K562 (cell line): ENCODE measurements at regions not wholly inside any gene's neighbourhood (a gene's known extent, or its start where the extent isn't known, plus 50 kb on each side); places are given as distances from the start of the nearest gene placed in this dataset.

Experiments
- ATAC-seq: fragments of 200-7000 bp; cut with Tn5 transposase; 3 replicates; pipeline ENCODE4 v1.9.1; 2020; ENCODE audit warnings: moderate library complexity
- BruUV-seq: library from RNA; stranded (reverse); fragments of 400-500 nt; replicated peaks from 2 replicates; lab custom pipeline; 2021; lab: Mats Ljungman, UMichigan
- CTCF ChIA-PET: fragments of 300-600 bp; formaldehyde crosslinking; extraction: SDS; loops from one replicate; lab custom pipeline; 2021; ENCODE audit warnings: low intra/inter-chr PET ratio; lab: Yijun Ruan, JAX
- POLR2A ChIA-PET: fragments of 300-600, 350-650 bp; sonication (Branson Sonifier 250); formaldehyde crosslinking; extraction: SDS; loops from one replicate; lab custom pipeline; 2021; ENCODE audit warnings: antibody characterized with exemption, inconsistent platforms; lab: Yijun Ruan, JAX
- DNase-seq, 4 experiments: peaks; one replicate each; pipeline versions ENCODE4 v3.0.0 to v3.0.0-alpha.2; 2011 to 2018; ENCODE audit warnings: low spot score in 3 of 4, mixed read lengths in 3 of 4; ENCODE audit errors: extremely low read depth in 1 of 4
- FAIRE-seq: peaks from 2 replicates; lab custom pipeline; 2011; peaks lifted over from hg19 to GRCh38; lab: Jason Lieb, UNC
- H2AFZ ChIP-seq: 2 replicates; pipeline ENCODE4 v1.6.0; 2011; ENCODE audit warnings: low read depth, low read length, control low read depth, inconsistent platforms
- H3K27ac ChIP-seq: fragments of 200-600 bp; 3 replicates; pipeline ENCODE4 v1.8.0; 2011; ENCODE audit warnings: low read depth, mild to moderate bottlenecking, control low read depth, inconsistent platforms, low read length, moderate library complexity, mixed read lengths; ENCODE audit errors: extremely low read depth
- H3K27me3 ChIP-seq, 2 experiments: fragments of 300-600 bp in 1 of 2; 2 replicates in 1 of 2; 3 replicates in 1 of 2; pipeline versions ENCODE4 v1.6.0 to v1.8.0; 2011; ENCODE audit warnings: inconsistent platforms in 2 of 2, low read length in 2 of 2, mild to moderate bottlenecking in 1 of 2, mixed read lengths in 1 of 2, moderate library complexity in 1 of 2; ENCODE audit not compliant: control insufficient read depth in 2 of 2, insufficient read depth in 2 of 2
- H3K36me3 ChIP-seq: fragments of 300-600 bp; 3 replicates; pipeline ENCODE4 v1.8.0; 2011; ENCODE audit warnings: mild to moderate bottlenecking, low read length, inconsistent platforms; ENCODE audit not compliant: control insufficient read depth, insufficient read depth
- H3K4me1 ChIP-seq, 2 experiments: fragments of 200-600 bp in 1 of 2; replicated peaks in 1 of 2; 2 replicates in 1 of 2; 3 replicates in 1 of 2; pipeline versions ENCODE4 v1.5.1 to v1.8.0; 2011; ENCODE audit warnings: inconsistent platforms in 2 of 2, low read length in 2 of 2, mild to moderate bottlenecking in 1 of 2, mixed read lengths in 1 of 2, moderate library complexity in 1 of 2; ENCODE audit not compliant: control insufficient read depth in 2 of 2, insufficient read depth in 2 of 2
- H3K4me2 ChIP-seq: 2 replicates; pipeline ENCODE4 v1.6.1; 2011; ENCODE audit warnings: low read length, control low read depth, inconsistent platforms, mixed read lengths; ENCODE audit not compliant: insufficient read depth
- H3K4me3 ChIP-seq: fragments of 200-600 bp; sonication (generic), shearing (Covaris generic); 2 replicates; pipeline ENCODE4 v1.5.1; 2016; ENCODE audit warnings: control low read depth, inconsistent platforms
- H3K79me2 ChIP-seq: fragments of 200-600 bp; 3 replicates; pipeline ENCODE4 v1.8.0; 2011; ENCODE audit warnings: low read length, inconsistent platforms; ENCODE audit not compliant: control insufficient read depth, insufficient read depth
- H3K9ac ChIP-seq, 2 experiments: 2 replicates each; pipeline versions ENCODE4 v1.6.0 to v1.6.1; 2011; ENCODE audit warnings: low read depth in 2 of 2, low read length in 2 of 2, control low read depth in 1 of 2, inconsistent platforms in 1 of 2, mild to moderate bottlenecking in 1 of 2, mixed read lengths in 1 of 2; ENCODE audit not compliant: insufficient read depth in 1 of 2
- H3K9me1 ChIP-seq: one replicate; pipeline ENCODE4 v1.6.0; 2011; ENCODE audit warnings: inconsistent platforms, mild to moderate bottlenecking, low read length, moderate library complexity; ENCODE audit not compliant: control insufficient read depth, insufficient read depth
- H3K9me3 ChIP-seq: replicated peaks from 2 replicates; pipeline ENCODE4 v1.5.1; 2011; ENCODE audit warnings: low read depth, low read length, inconsistent platforms; ENCODE audit not compliant: control insufficient read depth, insufficient read depth
- H4K20me1 ChIP-seq: replicated peaks from 2 replicates; pipeline ENCODE4 v1.6.1; 2011; ENCODE audit warnings: low read length, inconsistent platforms, mixed read lengths; ENCODE audit not compliant: control insufficient read depth, insufficient read depth
- MBD1 ChIP-seq: fragments of 250-450 bp; sonication (Bioruptor Pico); IDR thresholded peaks from 2 replicates; pipeline ENCODE4 v1.8.0; 2022; ENCODE audit warnings: inconsistent platforms
- MCM2 ChIP-seq: fragments of 450-650 bp; IDR thresholded peaks from 2 replicates; pipeline ENCODE4 v1.6.1; 2017; ENCODE audit warnings: low read depth, mild to moderate bottlenecking
- MCM3 ChIP-seq: fragments of 450-650 bp; IDR thresholded peaks from 2 replicates; pipeline ENCODE4 v1.6.1; 2016
- NFATC3 ChIP-seq: fragments of 450-650 bp; IDR thresholded peaks from 2 replicates; pipeline ENCODE4 v1.6.1; 2017; ENCODE audit warnings: mild to moderate bottlenecking
- PHF20 ChIP-seq: fragments of 450-650 bp; IDR thresholded peaks from 2 replicates; pipeline ENCODE4 v1.6.1; 2018; ENCODE audit not compliant: partially characterized antibody
- RAD51 ChIP-seq: fragments of 450-650 bp; IDR thresholded peaks from 2 replicates; pipeline ENCODE4 v1.7.1; 2016; ENCODE audit warnings: low read depth, mild to moderate bottlenecking, borderline replicate concordance
- TEAD2 ChIP-seq: fragments of 450-650 bp; IDR thresholded peaks from 2 replicates; pipeline ENCODE4 v1.6.1; 2016; ENCODE audit warnings: missing genetic modification characterization, control low read depth, missing compliant biosample characterization
- ZNF586 ChIP-seq: fragments of 450-650 bp; formaldehyde crosslinking; conservative IDR thresholded peaks from 2 replicates; pipeline ENCODE4 v1.4.0; 2020; ENCODE audit warnings: mild to moderate bottlenecking, moderate library complexity
- ZNF766 ChIP-seq: fragments of 200-800 bp; sonication (Bioruptor generic); conservative IDR thresholded peaks from 2 replicates; pipeline ENCODE4 v1.6.1; 2016; ENCODE audit warnings: missing genetic modification characterization, missing compliant biosample characterization
- WGBS: fragments of 100-300 bp; shearing (Covaris generic); methylation state at CpG from one replicate; pipeline ENCODE4 v1.1.6; 2016; ENCODE audit warnings: low coverage, mixed read lengths; ENCODE audit not compliant: insufficient coverage; ENCODE audit errors: missing lambda C conversion rate; 5-methylcytosine and 5-hydroxymethylcytosine counted together
- in situ Hi-C: fragments of 300-500 bp; cut with MboI; formaldehyde crosslinking; loops from 4 replicates; pipeline ENCODE4 v1.15.0; 2018; ENCODE audit warnings: inconsistent platforms, mixed read lengths
- intact Hi-C: fragments of 100-400 bp; cut with micrococcal nuclease; formaldehyde crosslinking; loops from 2 replicates; pipeline ENCODE4 v1.14.2; 2022

- intact Hi-C loops = no loop called here
- H3K9ac ChIP-seq = no peak overlapping the region
- WGBS = 0% methylated on average over 3 of the region's 3 CpGs
- H3K79me2 ChIP-seq = no peaks in the 10 kb centered on the region
- H4K20me1 ChIP-seq = no peaks in the 10 kb centered on the region
- POLR2A ChIA-PET = no interaction called here
- FAIRE-seq (no peak), ATAC-seq (no peak), DNase-seq (no peak)
- no peaks in the 10 kb centered on the region for H3K36me3 ChIP-seq
- no peaks in the 10 kb centered on the region for H3K27me3 ChIP-seq
- BruUV-seq = no TSS peak
- H2AFZ ChIP-seq = no peak overlapping the region
- no peaks in the 10 kb centered on the region for H3K4me1 ChIP-seq
- CTCF ChIA-PET = no interaction called here
- H3K9me3 ChIP-seq = no peaks in the 10 kb centered on the region
- H3K9me1 ChIP-seq = no peaks in the 10 kb centered on the region
- in situ Hi-C loops = no loop called here
- no peak overlapping the region for H3K4me3 ChIP-seq
- TF ChIP-seq RAD51 (no peak), TEAD2 (tag) (no peak), MBD1 (CRISPR knock-in tag) (no peak)
- no peak overlapping the region for H3K27ac ChIP-seq
- H3K4me2 ChIP-seq = no peak overlapping the region
These were observed 1143.8 kb upstream of the TENM4 start for GRCh38 chr11:80584661-80585060.

GRCh38 chr11:80569832-80570231 lies 1129.0 kb upstream of the TENM4 start:
- no peaks in the 10 kb centered on the region for H3K79me2 ChIP-seq
- no peak overlapping the region for H3K4me3 ChIP-seq
- in situ Hi-C loops (no loop called here), intact Hi-C loops (no loop called here)
- BruUV-seq = no TSS peak
- TF ChIP-seq ZNF586 (no peak), ZNF766 (CRISPR knock-in tag) (no peak), MCM2 (no peak), NFATC3 (no peak), MCM3 (no peak), PHF20 (no peak)
- H3K9ac ChIP-seq = no peak overlapping the region
- H3K9me1 ChIP-seq = no peaks in the 10 kb centered on the region
- no peaks in the 10 kb centered on the region for H3K36me3 ChIP-seq
- DNase-seq (no peak), FAIRE-seq (no peak), ATAC-seq (no peak)
- H3K9me3 ChIP-seq = no peaks in the 10 kb centered on the region
- no peak overlapping the region for H3K27ac ChIP-seq
- H3K4me2 ChIP-seq = no peak overlapping the region
- H3K27me3 ChIP-seq = no peaks in the 10 kb centered on the region
- ChIA-PET CTCF (no interaction called here), POLR2A (no interaction called here)
- no peaks in the 10 kb centered on the region for H4K20me1 ChIP-seq
- H3K4me1 ChIP-seq = no peaks in the 10 kb centered on the region
- 6% methylated on average over 2 of the region's 2 CpGs for WGBS
- no peak overlapping the region for H2AFZ ChIP-seq
